GM18909 (cell line): ENCODE measurements at regions not wholly inside any gene's neighbourhood (a gene's known extent, or its start where the extent isn't known, plus 50 kb on each side); places are given as distances from the start of the nearest gene placed in this dataset.
"Not testable (repeated sequence)": the region's sequence is repeated elsewhere in the genome, so short reads cannot be mapped to it uniquely, and the experiment has no call there.

Experiments used
- ATAC-seq: cut with Tn5 transposase; IDR thresholded peaks from one replicate; pipeline ENCODE4 v1.9.1; 2021; ENCODE audit warnings: mild to moderate bottlenecking; ENCODE audit not compliant: unreplicated experiment, poor library complexity

DNA sequence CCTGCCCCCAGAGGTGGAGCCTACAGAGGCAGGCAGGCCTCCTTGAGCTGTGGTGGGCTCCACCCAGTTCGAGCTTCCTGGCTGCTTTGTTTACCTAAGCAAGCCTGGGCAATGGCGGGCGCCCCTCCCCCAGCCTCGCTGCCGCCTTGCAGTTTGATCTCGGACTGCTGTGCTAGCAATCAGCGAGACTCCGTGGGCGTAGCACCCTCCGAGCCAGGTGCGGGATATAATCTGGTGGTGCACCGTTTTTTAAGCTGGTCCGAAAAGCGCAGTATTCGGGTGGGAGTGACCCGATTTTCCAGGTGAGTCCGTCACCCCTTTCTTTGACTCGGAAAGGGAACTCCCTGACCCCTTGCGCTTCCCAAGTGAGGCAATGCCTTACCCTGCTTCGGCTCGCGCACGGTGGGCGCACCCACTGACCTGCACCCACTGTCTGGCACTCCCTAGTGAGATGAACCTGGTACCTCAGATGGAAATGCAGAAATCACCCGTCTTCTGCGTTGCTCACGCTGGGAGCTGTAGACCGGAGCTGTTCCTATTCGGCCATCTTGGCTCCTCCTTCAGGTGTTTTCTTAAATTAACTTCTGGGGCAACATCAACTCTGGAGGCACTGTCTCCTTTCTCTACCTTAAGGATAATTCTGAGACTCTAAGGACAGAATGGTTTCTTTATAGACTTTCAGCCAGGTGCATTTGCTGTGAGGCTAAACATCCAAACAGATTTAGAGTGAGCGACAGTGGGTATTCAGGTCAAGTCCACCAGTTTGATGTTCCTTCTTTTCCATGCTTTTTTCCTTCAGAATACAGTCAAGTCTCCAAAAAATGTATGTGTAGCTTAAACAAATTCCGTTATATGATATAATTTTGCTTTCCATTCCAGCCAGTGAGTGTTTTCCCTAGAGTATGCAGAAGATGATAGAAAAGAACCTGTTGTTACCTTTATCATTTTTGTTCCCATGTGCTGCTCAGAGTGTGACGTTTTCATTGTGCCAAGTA is 170.8 kb downstream of the KCNRG start:
- ATAC-seq: not testable (repeated sequence)

DNA sequence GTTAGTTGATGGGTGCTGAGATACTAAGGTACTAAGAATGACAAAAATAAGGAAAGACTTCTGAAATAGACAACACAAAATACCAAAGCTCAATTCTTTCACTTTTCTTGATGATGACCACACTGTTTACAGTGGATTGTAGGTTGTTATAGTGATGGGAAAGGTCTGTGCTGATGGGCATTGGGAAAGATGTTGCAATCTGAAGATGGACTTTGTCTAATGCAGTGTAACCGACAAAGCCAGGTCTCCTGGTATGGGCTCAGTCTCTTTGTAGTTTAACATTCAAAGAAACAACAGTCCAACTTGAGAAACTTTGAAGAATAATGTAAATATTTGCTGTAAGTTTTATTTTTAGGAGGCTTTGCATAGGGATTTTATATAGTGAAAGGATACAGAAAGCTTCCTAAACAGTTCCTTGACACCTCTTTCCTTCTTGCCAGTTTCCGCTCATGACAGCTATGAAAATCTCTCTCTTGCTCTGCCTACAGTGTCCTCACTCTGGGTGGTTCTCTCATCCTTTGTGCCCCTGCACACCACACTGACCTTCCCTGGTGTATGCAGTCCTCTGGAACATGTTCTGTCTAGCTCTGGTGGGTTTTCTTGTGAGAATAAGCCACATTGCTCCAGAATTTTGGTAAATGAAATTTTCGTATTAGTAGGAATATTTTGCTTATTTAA is 172.2 kb downstream of the KCNRG start:
- no peak for ATAC-seq

DNA sequence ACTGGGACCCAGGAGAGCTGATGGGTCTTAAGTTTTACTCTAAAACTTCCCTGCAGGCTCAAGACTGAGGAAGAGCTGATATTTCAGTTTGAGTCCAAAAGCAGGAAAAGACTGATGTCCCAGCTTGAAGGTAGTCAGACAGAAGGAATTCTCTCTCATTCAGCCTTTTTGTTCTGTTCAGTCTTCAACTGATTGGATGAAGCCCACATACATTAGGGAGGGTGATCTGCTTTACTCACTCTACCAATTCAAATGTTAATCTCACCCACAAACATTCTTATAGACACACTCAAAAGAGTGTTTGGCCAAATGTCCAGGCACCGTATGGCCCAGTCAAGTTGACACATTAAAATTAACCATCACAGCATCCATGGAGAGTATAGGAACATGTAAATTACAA is 173.5 kb downstream of the KCNRG start:
- no peak for ATAC-seq

DNA sequence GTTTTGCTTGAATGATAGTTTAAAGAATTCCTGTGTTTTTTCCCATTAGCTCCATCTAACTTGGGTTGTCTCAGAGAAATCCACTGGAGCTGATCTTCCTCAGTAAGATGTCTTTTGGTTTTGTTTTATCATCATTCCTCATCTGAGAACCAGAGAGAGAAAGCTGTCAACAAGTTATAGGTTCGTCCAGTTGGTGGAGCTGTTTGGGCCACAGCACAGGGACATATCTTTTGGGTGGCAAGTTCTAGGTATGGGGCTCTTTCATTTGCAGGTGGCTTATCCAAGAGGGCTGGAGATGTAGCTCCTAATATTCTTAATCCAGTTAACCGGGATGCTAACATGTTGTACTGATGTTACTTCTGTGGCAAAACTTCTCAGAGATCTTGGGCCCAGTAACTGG is 174.2 kb downstream of the KCNRG start:
- no peak for ATAC-seq

DNA sequence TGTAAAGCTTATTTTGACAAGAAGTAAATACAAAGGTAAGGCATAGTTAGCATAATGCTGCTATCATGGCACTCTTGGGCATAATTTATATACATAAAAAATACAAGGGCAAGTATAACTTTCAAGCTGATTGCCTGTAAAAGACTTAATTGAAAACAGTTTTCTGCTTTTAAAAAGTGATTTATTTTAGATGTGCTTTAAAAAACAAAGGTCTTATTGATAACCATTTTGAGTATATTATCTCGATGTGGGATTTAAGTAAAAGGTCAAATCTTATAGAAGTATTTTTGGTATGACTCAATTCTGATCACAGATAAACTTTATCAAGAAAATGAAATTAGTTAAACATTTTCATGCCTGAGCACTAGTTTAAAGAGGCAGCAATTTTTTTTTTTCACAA is 175.8 kb downstream of the KCNRG start:
- no peak for ATAC-seq

DNA sequence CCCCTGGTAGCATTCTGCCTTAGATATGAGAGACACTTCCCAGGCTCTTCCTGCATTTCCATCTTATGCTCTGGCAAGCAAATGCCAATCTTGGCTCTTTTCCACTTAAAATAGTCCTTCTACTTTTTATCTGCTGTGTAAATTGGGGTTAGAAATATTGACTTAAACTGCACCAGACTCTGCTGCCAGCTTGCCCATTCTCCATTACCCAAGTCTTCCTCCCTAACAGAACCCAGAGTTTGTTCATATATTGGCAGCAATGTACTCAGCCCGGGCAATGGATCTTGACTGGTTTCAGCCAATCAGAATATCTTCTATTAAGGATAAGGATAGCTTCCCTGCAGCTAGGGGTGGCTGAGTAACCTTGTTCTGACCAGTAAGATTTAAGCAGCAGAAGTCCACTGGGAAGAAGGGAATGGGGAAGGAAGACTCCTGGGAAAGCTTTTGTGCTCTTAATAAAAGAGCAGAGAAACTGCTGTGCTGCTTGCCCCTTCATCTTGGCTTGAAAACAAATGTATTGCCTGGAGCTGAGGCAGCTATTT is 177.1 kb downstream of the KCNRG start:
- no peak for ATAC-seq

DNA sequence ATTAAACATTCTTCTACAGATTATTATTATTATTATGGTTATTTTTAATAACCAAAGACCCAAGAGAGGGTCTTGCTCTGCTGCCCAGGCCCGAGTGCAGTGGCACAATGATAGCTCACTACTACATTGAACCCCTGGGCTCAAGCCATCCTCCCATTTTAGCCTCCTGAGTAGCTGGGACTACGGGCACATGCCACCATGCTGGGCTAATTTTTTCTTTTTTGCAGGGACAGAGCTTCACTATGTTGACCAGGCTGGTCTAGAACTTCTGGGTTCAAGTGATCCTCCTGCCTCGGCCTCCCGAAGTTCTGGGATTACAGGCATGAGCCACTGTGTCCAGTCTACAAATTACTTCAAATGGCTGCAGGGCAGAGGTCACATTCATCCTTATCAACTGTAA is 179.8 kb downstream of the KCNRG start:
- no peak for ATAC-seq

DNA sequence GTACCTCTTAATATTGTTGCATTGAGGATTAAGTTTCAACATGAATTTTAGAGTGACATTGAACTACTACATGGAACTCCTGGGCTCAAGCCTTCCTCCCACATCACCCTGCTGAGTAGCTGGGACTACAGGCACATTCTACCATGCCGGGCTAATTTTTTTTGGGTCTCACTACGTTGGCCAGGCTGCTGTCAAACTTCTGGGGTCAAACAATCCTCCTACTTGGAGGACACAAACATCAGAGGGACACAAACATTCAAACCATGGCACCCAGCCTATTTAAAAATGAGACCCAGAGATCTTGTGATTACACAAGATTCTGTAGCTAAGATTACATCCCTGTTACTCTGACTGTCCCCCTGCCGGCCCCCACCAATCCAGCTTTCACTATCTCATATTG is 180.9 kb downstream of the KCNRG start:
- ATAC-seq: no peak

DNA sequence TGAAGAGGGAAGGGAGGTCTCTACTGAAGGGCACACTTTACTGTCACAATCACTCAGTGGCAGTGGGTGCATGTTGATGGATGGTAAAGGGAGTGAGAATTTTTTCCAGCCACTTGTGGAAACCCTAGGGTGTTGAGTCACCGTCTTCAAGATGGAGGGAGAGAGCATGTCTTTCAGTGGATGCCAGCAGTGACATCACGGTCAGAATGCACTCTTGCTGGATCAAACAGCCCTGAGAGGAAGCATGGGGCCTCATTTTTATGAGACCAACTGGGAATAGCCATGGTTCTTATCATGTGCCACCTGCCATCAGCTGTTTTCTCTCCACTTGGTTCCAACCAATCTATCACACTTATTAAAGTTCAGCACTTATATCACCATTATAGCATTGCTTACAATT is 182.5 kb downstream of the KCNRG start:
- ATAC-seq: no peak

DNA sequence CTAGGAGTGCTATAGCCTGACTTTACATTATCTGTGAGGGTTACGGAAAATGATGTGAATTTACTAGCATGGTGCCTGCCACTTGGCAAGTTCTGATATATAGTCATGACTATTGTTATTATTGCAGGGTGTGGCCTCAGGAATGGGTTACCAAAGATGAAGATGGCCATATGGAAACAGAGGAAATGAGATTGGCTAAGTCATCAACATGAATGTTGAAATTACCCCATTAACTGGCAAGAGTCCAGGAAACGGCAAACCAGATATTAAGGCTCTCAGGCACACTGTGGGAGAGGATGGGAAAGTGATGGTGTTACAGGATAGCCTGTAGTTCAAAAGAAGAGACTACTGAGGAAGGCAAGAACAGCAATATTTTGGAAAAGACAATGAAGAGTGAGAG is 183.3 kb downstream of the KCNRG start:
- no peak for ATAC-seq

DNA sequence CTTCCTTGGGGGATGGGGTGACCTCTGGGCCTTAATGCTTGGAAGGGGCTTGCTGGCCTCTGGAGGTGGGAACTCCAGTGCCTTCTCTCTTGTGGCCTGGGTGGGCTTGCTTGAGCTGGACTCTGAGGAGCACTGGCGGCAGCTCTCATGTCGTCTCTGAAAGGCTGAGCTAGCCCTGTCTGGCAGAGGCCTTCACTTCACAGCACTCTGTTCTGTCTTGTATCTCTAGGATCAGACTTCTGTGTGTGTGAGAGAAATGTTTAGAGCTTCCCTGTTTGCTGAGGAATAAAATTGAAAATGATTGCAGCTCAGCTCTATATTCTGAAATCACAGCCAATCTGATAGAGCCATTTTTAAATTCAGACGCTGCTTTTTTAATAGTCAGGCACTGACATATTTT is 185.3 kb downstream of the KCNRG start:
- ATAC-seq: no peak

DNA sequence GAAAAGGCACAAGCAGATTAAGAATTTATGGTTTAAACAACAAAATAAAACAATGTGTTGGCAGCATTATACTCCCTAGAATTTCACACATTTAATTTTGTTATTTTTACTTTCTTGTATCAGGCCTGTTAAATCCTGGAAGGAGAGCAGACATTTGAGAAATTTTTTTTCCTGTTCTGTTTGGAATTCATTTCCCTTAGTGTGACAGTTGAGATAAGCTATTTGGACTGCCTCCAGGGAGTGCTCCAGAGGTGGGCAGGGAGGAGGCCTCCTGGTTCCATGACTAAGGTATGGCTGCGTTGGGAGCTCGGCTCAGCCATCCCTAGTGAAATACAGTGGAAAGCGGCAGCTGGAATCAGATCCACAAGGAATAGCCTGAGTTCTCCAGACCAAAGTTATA is 185.7 kb downstream of the KCNRG start:
- no peak for ATAC-seq

DNA sequence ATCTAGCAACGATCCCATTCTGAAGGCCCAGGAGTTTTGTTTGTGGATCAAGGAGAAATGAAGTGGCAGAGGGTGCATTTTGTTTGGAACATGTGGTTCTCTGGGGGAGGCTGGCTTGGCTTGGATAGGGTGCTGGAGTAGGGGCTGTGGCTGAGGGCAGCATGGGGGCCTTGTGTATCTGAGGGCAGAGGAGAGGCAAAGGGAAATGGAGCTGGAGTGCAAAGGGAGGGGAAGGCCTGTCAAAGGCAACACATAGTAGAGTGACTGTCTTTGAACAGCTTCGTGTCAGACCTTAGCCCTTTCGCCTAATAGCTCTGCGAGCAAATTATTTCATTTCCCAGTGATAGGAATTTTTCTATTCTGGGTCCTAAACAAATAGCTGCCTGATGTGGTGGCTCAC is 187.2 kb downstream of the KCNRG start:
- ATAC-seq: no peak

DNA sequence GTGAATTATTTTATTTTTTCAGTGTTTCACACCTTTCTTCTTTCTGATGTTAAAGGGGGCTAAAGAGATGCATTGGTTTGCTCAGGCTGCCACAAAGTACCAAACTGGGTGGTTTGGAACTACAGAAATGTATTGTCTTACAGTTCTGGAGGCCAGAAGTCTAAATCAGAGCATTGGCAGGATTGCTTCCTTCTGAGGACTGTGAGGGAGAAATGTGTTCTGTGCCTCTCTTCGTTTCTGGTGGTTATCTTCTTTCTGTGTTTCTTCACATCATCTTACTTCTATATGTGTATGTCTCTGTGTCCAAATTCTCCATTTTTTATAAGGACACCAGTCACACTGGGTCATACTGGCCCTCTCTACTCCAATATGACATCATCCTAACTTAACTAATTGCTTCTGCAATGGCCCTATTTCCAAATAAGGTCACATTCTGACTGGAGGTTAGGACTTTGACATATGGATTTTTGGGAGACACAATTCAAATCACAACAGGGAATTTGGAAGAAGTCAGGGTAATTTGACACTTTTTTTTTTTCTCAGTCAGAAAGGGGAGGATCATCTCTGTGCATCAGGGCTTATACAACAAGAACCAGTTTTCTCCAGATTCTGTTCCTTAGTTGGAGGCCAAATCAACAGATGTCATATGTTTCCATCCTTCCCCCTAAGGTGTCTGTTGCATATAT is 188.2 kb downstream of the KCNRG start:
- no peak for ATAC-seq

DNA sequence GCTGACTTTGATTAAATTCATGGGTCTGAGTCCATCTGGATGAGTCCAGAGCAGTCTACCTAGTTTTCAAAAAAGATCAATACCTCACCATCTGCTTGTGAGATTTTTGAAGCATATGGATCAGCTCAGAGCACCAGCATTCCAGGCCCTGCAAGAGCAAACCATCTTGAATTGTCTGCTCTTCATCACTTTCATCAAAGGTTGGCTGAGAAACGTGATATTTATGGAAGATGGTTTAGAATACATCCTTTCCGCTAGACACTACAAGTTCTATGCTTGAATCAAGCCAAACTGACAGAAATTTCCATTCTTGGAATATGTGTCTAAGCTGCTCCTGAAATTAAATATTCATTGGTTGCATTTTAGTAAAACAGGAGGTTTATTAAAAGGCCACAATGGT is 190.3 kb downstream of the KCNRG start:
- ATAC-seq: no peak

DNA sequence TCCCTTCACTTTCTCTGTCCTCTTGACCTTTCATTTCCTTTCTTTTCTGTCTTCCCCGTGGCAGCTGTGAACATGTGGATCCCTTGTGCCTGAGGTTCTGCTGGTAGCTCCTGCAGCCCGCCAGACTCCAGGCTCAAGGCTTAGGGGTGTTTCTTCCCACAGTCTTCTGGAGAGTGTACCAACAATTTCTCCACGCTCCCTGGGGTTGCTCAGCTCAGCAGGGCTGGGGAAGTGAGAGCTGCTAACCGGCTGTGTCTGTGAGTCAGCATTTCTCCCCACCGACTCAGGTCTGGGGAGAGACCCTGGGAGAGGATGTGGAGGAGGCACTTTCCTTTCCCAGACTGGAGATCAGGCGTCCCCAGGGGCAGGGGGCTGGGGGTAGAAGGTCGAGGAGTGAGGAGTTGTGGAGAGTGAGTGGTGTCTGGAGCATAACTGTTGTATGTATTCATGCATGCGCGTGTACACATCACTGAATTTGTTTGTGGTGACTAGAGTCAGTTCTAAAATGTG is 193.6 kb downstream of the KCNRG start:
- no peak for ATAC-seq

DNA sequence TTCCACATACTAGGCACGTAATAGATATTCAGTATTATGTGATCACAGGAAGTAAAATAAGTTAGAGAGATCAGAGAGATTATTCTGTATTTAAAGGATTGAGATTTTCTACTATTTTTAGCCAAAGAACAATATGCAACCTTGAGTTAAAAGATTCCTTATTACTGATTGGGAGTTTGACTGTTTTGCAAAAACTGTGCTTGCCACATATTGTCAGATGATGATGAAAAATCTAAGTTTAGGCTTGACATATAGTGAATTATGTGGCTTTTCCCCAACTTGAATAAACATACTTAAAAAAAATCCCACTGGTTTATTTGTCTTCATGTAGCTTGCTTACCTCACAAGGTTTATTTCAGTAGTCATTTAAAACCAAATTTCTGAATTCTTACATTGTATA is 194.4 kb downstream of the KCNRG start:
- no peak for ATAC-seq

DNA sequence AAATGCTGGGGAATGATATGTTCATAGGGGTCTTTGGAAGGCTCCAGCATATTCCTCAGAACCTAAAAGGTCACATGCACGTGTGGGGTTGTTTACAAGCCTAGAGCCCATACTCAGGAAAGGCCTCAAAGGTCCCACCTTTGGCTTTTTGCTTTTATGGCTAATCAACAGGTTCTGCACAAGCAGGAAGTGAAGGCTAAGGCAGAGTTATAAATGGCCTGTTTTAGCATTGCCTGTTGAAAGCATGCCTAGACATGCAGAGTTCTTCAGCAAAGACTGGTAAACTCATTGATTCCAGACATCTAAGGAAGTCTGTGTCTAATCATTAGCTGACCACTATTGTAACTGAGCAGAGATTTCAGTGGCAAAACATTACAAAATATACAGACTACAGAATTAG is 198.3 kb downstream of the KCNRG start:
- ATAC-seq: no peak

DNA sequence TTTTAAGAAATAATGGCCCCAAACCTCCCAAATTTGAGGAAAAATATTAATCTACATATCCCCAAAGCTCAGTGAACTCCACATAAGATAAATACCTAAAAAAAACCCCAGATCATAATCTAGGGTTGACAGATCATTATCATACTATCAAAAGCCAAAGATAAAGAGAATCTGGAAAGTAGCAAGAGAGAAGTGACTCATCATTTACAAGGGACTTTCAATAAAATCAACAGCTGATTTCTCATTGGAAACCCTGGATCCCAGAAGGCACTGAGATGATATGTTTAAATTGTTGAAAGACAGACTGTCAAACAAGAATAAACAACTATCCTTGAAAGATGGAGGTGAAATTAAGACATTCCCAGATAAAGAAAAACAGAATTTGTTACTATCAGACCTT is 199.3 kb downstream of the KCNRG start:
- ATAC-seq: no peak

DNA sequence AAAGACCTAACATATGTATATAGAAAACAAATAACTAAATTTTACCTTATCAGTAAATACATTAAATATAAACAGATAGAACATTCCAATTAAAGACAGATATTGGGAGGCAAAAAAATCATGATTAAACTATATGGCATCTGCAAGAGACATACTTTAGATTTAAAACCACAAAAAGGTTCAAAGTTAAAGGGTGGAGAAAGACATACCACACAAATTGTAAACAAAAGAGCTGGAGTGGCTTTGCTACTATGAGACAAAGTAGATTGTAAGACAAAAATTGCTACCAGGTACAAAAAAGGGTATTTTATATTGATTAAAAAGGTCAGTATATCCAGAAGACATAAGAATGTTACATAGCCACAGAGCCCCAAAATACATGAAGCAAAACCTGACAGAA is 200.2 kb downstream of the KCNRG start:
- no peak for ATAC-seq

DNA sequence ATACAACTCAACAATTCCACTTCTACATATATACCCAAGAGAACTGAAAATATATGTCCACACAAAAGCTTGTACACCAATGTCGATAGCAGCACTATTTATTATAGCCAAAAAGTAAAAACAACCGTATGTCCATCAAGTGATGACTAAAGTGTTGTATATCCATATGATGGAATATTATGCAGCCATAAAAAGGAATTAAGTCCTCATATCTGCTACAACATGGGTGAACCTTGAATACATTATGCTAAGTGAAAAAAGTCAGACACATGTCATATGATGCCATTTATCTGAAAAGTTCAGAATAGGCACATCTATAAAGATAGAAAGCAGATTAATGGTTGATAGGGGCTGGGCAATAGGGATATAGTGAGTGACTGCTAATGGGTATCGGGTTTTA is 204.5 kb downstream of the KCNRG start:
- no peak for ATAC-seq
